ENCODE measurements at regions not wholly inside any gene's neighbourhood (a gene's known extent, or its start where the extent isn't known, plus 50 kb on each side); places are given as distances from the start of the nearest gene placed in this dataset.

- TF ChIP-seq EP300 (IDR thresholded peaks at IDR 0.05) (no peak), POLR2A (IDR thresholded peaks at IDR 0.05) (no peak), CTCF (IDR thresholded peaks at IDR 0.05) (no peak), POLR2AphosphoS5 (IDR thresholded peaks at IDR 0.05) (no peak)
- Histone ChIP-seq H3K27ac (no peak overlapping the region), H3K27me3 (no peaks in the 10 kb centered on the region), H3K4me1 (no peaks in the 10 kb centered on the region), H3K9me3 (no peaks in the 10 kb centered on the region), H3K4me3 (no peak overlapping the region), H3K36me3 (no peaks in the 10 kb centered on the region)
- no peak for DNase-seq
- intact Hi-C loops (cut with DNase I), result no loop called here
- WGBS, 2 donors, result 93 to 94% methylated on average over 4 of the region's 4 CpGs
These were observed 97.2 kb upstream of the SLC13A1 start for GRCh38 chr7:123296965-123297364.

GRCh38 chr7:123293710-123294109 is 93.9 kb upstream of the SLC13A1 start:
- no peak overlapping the region for H3K4me3 ChIP-seq
- no peaks in the 10 kb centered on the region for H3K4me1 ChIP-seq
- intact Hi-C loops (cut with DNase I), result no loop called here
- no peak for DNase-seq
- no peaks in the 10 kb centered on the region for H3K36me3 ChIP-seq
- H3K27me3 ChIP-seq, result no peaks in the 10 kb centered on the region
- TF ChIP-seq POLR2A (IDR thresholded peaks at IDR 0.05) (no peak), EP300 (IDR thresholded peaks at IDR 0.05) (no peak)
- H3K9me3 ChIP-seq, result no peaks in the 10 kb centered on the region
- 77 to 82% methylated on average over 2 of the region's 2 CpGs for WGBS, 2 donors
- no peak overlapping the region for H3K27ac ChIP-seq

GRCh38 chr7:123292227-123292626 is 92.5 kb upstream of the SLC13A1 start:
- Histone ChIP-seq H3K27me3 (no peaks in the 10 kb centered on the region), H3K4me3 (no peak overlapping the region), H3K36me3 (no peaks in the 10 kb centered on the region), H3K4me1 (no peaks in the 10 kb centered on the region), H3K9me3 (peaks cover 0 to 4% (median 0%) of the 10 kb centered on the region in 4 donors), H3K27ac (no peak overlapping the region)
- 17 to 62% methylated on average over 1 of the region's 1 CpG for WGBS, 2 donors
- DNase-seq, result no peak
- intact Hi-C loops (cut with DNase I), result no loop called here
- TF ChIP-seq EP300 (IDR thresholded peaks at IDR 0.05) (no peak), CTCF (IDR thresholded peaks at IDR 0.05) (no peak), POLR2A (IDR thresholded peaks at IDR 0.05) (no peak), POLR2AphosphoS5 (IDR thresholded peaks at IDR 0.05) (no peak)

- H3K4me1 ChIP-seq, result no peaks in the 10 kb centered on the region
- TF ChIP-seq CTCF (IDR thresholded peaks at IDR 0.05) (no peak), POLR2A (IDR thresholded peaks at IDR 0.05) (no peak), POLR2AphosphoS5 (IDR thresholded peaks at IDR 0.05) (no peak), EP300 (IDR thresholded peaks at IDR 0.05) (no peak)
- peaks cover 0 to 4% (median 0%) of the 10 kb centered on the region in 4 donors for H3K9me3 ChIP-seq
- H3K27ac ChIP-seq, result no peak overlapping the region
- intact Hi-C loops (cut with DNase I), result no loop called here
- DNase-seq, result no peak
- H3K4me3 ChIP-seq, result no peak overlapping the region
- H3K27me3 ChIP-seq, result no peaks in the 10 kb centered on the region
- H3K36me3 ChIP-seq, result no peaks in the 10 kb centered on the region
These were observed 89.4 kb upstream of the SLC13A1 start for GRCh38 chr7:123289200-123289599.

GRCh38 chr7:123285076-123285700 is 85.4 kb upstream of the SLC13A1 start:
- Histone ChIP-seq H3K27me3 (no peaks in the 10 kb centered on the region), H3K4me1 (no peaks in the 10 kb centered on the region), H3K27ac (no peak overlapping the region), H3K9me3 (peaks cover 0 to 4% (median 0%) of the 10 kb centered on the region in 4 donors), H3K36me3 (no peaks in the 10 kb centered on the region), H3K4me3 (no peak overlapping the region)
- no peak for DNase-seq
- intact Hi-C loops (cut with DNase I), result no loop called here
- 65 to 86% methylated on average over 7 of the region's 7 CpGs for WGBS, 2 donors
- TF ChIP-seq POLR2A (IDR thresholded peaks at IDR 0.05), result no peak

GRCh38 chr7:123283373-123283772 is 83.6 kb upstream of the SLC13A1 start:
- H3K4me3 ChIP-seq, result no peak overlapping the region
- no peaks in the 10 kb centered on the region for H3K4me1 ChIP-seq
- no peak for DNase-seq
- H3K27me3 ChIP-seq, result no peaks in the 10 kb centered on the region
- intact Hi-C loops (cut with DNase I), result no loop called here
- peaks cover 0 to 4% (median 0%) of the 10 kb centered on the region in 4 donors for H3K9me3 ChIP-seq
- WGBS, 2 donors, result 27 to 59% methylated on average over 1 of the region's 1 CpG
- no peak for TF ChIP-seq POLR2A (IDR thresholded peaks at IDR 0.05)
- no peak for TF ChIP-seq POLR2AphosphoS5 (IDR thresholded peaks at IDR 0.05)
- TF ChIP-seq EP300 (IDR thresholded peaks at IDR 0.05), result no peak
- no peak for TF ChIP-seq CTCF (IDR thresholded peaks at IDR 0.05)
- no peaks in the 10 kb centered on the region for H3K36me3 ChIP-seq
- H3K27ac ChIP-seq, result no peak overlapping the region
